Motor neuron (in vitro differentiated cells): ENCODE measurements at regions not wholly inside any gene's neighbourhood (a gene's known extent, or its start where the extent isn't known, plus 50 kb on each side); places are given as distances from the start of the nearest gene placed in this dataset.

Experiments
- ATAC-seq, 8 experiments: fragments of 200-7000 bp; cut with Tn5 transposase; replicated peaks in 6 of 8; 2 replicates each; pipeline ENCODE4 v1.8.0; 2021; ENCODE audit warnings: mild to moderate bottlenecking in 8 of 8, moderate library complexity in 8 of 8
- H3K27ac ChIP-seq, 2 donors: fragments of 250-450 bp; sonication (Bioruptor Pico); 2 replicates each; pipeline ENCODE4 v1.9.0; 2021; ENCODE audit warnings: antibody characterized with exemption in 2 of 2, mild to moderate bottlenecking in 2 of 2, moderate library complexity in 1 of 2
- H3K4me1 ChIP-seq, 2 donors: fragments of 250-450 bp; sonication (Bioruptor Pico); replicated peaks in 1 of 2; 2 replicates each; pipeline ENCODE4 v1.6.1; 2021; ENCODE audit warnings: antibody characterized with exemption in 2 of 2, mild to moderate bottlenecking in 2 of 2, moderate library complexity in 1 of 2
- H3K4me3 ChIP-seq, 5 donors: fragments of 250-450 bp; sonication (Bioruptor Pico); 2 replicates each; pipeline ENCODE4 v1.9.0; 2021; ENCODE audit warnings: antibody characterized with exemption in 5 of 5, mild to moderate bottlenecking in 5 of 5, moderate library complexity in 4 of 5
- WGBS, 10 experiments: fragments of 450-650 bp; shearing (Covaris generic); methylation state at CpG; one replicate each; pipeline ENCODE4 v1.0.0; 2022; 5-methylcytosine and 5-hydroxymethylcytosine counted together
- in situ Hi-C, 9 experiments: fragments of 400-800 bp; cut with MboI; loops; one replicate each; pipeline ENCODE4 v1.15.0; 2021; ENCODE audit warnings: low sequenced_read_pairs in 9 of 9, low pct_unique_long_range_greater_than_20kb in 2 of 9; ENCODE audit not compliant: unreplicated experiment in 9 of 9

GRCh38 chr2:60070736-60071489 is 482.5 kb downstream of the BCL11A start:
- 9 to 70% (median 49%) methylated on average over 1 to 5 of the region's 5 CpGs for WGBS, 10 experiments
- Histone ChIP-seq H3K27ac (no peak overlapping the region), H3K4me3 (no peak overlapping the region), H3K4me1 (peaks cover 9 to 22% of the 10 kb centered on the region in 2 donors)
- in situ Hi-C loops = no loop called here
- peak in 7 of 8 experiments; percentile 29 to 90 (median 79) for ATAC-seq

- Histone ChIP-seq H3K27ac (no peak overlapping the region), H3K4me3 (no peak overlapping the region), H3K4me1 (peaks cover 10 to 27% of the 10 kb centered on the region in 2 donors)
- ATAC-seq = no peak
- WGBS, 10 experiments = 0 to 100% (median 48%) methylated on average over 1 to 5 of the region's 5 CpGs
- in situ Hi-C loops = no loop called here
Measured at GRCh38 chr2:60070196-60070595, 483.3 kb downstream of the BCL11A start.

- ATAC-seq = no peak
- in situ Hi-C loops = no loop called here
- no peak overlapping the region for H3K27ac ChIP-seq
Measured at GRCh38 chr2:60068755-60069154, 484.7 kb downstream of the BCL11A start.

GRCh38 chr2:60067006-60067405 is 486.4 kb downstream of the BCL11A start:
- Histone ChIP-seq H3K27ac (no peak overlapping the region), H3K4me1 (peaks cover 19 to 44% of the 10 kb centered on the region in 2 donors), H3K4me3 (no peak overlapping the region)
- no peak for ATAC-seq
- in situ Hi-C loops = no loop called here
- WGBS, 10 experiments = 50 to 94% (median 73%) methylated on average over 1 to 3 of the region's 3 CpGs; no CpG with 5 or more reads in 4 of the 10 experiments

More at GRCh38 chr2:60068755-60069154, 484.7 kb downstream of the BCL11A start:
- 30 to 100% (median 70%) methylated on average over 1 to 4 of the region's 4 CpGs; no CpG with 5 or more reads in 3 of the 10 experiments for WGBS, 10 experiments
- Histone ChIP-seq H3K4me1 (peaks cover 19 to 38% of the 10 kb centered on the region in 2 donors), H3K4me3 (no peak overlapping the region)

- no peak for ATAC-seq
- no peak overlapping the region for H3K4me3 ChIP-seq
- WGBS, 10 experiments = 0 to 100% (median 83%) methylated on average over 1 to 6 of the region's 6 CpGs; no CpG with 5 or more reads in 3 of the 10 experiments
- in situ Hi-C loops = no loop called here
- H3K27ac ChIP-seq = no peak overlapping the region
- peaks cover 13 to 38% of the 10 kb centered on the region in 2 donors for H3K4me1 ChIP-seq
Measured at GRCh38 chr2:60066096-60066839, 487.2 kb downstream of the BCL11A start.

GRCh38 chr2:60064687-60065389 is 488.6 kb downstream of the BCL11A start:
- peak in 5 of 8 experiments; percentile 58 to 96 (median 84) for ATAC-seq
- WGBS, 10 experiments = 10 to 72% (median 42%) methylated on average over 1 to 6 of the region's 7 CpGs

GRCh38 chr2:60058781-60059180 is 494.7 kb downstream of the BCL11A start:
- in situ Hi-C loops = no loop called here
- H3K27ac ChIP-seq = no peak overlapping the region
- no peak overlapping the region for H3K4me3 ChIP-seq
- H3K4me1 ChIP-seq = peaks cover 0 to 6% of the 10 kb centered on the region in 2 donors
- WGBS, 10 experiments = 10 to 100% (median 76%) methylated on average over 2 to 5 of the region's 6 CpGs; no CpG with 5 or more reads in 4 of the 10 experiments
- no peak for ATAC-seq

More at GRCh38 chr2:60064687-60065389, 488.6 kb downstream of the BCL11A start:
- no peak overlapping the region for H3K4me3 ChIP-seq
- in situ Hi-C loops = no loop called here
- H3K4me1 ChIP-seq = peaks cover 9 to 24% of the 10 kb centered on the region in 2 donors
- H3K27ac ChIP-seq = no peak overlapping the region

GRCh38 chr2:60054571-60055340 is 498.7 kb downstream of the BCL11A start:
- in situ Hi-C loops = no loop called here
- WGBS, 10 experiments = 0 to 89% (median 69%) methylated on average over 2 to 6 of the region's 6 CpGs; no CpG with 5 or more reads in 2 of the 10 experiments
- Histone ChIP-seq H3K4me1 (no peaks in the 10 kb centered on the region), H3K27ac (no peak overlapping the region), H3K4me3 (no peak overlapping the region)
- peak in 1 of 8 experiments; percentile 35 for ATAC-seq

GRCh38 chr2:60053791-60054190 is 499.7 kb downstream of the BCL11A start:
- Histone ChIP-seq H3K4me1 (no peaks in the 10 kb centered on the region), H3K27ac (no peak overlapping the region), H3K4me3 (no peak overlapping the region)
- ATAC-seq = no peak
- WGBS, 10 experiments = 60 to 100% (median 100%) methylated on average over 1 to 2 of the region's 4 CpGs; no CpG with 5 or more reads in 5 of the 10 experiments
- in situ Hi-C loops = no loop called here

- in situ Hi-C loops = no loop called here
- Histone ChIP-seq H3K4me1 (no peaks in the 10 kb centered on the region), H3K4me3 (no peak overlapping the region), H3K27ac (no peak overlapping the region)
- ATAC-seq = no peak
- 20 to 100% (median 96%) methylated on average over 1 to 2 of the region's 3 CpGs; no CpG with 5 or more reads in 4 of the 10 experiments for WGBS, 10 experiments
Measured at GRCh38 chr2:60052601-60053000, 500.9 kb downstream of the BCL11A start.

GRCh38 chr2:60051991-60052390 is 501.5 kb downstream of the BCL11A start:
- WGBS, 10 experiments = 0 to 100% (median 89%) methylated on average over 1 to 4 of the region's 4 CpGs; no CpG with 5 or more reads in 2 of the 10 experiments
- in situ Hi-C loops = no loop called here
- Histone ChIP-seq H3K4me3 (no peak overlapping the region), H3K27ac (no peak overlapping the region), H3K4me1 (no peaks in the 10 kb centered on the region)
- no peak for ATAC-seq

- in situ Hi-C loops = no loop called here
- Histone ChIP-seq H3K4me3 (no peak overlapping the region), H3K4me1 (no peaks in the 10 kb centered on the region), H3K27ac (no peak overlapping the region)
- ATAC-seq = no peak
- 0 to 84% (median 80%) methylated on average over 1 to 4 of the region's 4 CpGs; no CpG with 5 or more reads in 3 of the 10 experiments for WGBS, 10 experiments
Measured at GRCh38 chr2:60047944-60048525, 505.4 kb downstream of the BCL11A start.
